K562 (cell line): ENCODE measurements at regions not wholly inside any gene's neighbourhood (a gene's known extent, or its start where the extent isn't known, plus 50 kb on each side); places are given as distances from the start of the nearest gene placed in this dataset.
A peak's percentile ranks its signal among the peaks of the same experiment; 100 is the strongest.

Source experiments
- ASH1L ChIP-seq: fragments of 450-650 bp; IDR thresholded peaks from 2 replicates; pipeline ENCODE4 v1.6.1; 2018; ENCODE audit warnings: borderline replicate concordance, mild to moderate bottlenecking, low read depth; ENCODE audit not compliant: partially characterized antibody
- CREM ChIP-seq: IDR thresholded peaks from 2 replicates; pipeline ENCODE4 v1.6.1; 2014; ENCODE audit warnings: antibody characterized with exemption, low read depth
- HDAC6 ChIP-seq: IDR thresholded peaks from 2 replicates; pipeline ENCODE4 v1.6.1; 2012; ENCODE audit warnings: low read depth, mild to moderate bottlenecking, control low read depth, inconsistent platforms, low read length, moderate library complexity
- KAT2B ChIP-seq: IDR thresholded peaks from one replicate; pipeline ENCODE4 v1.6.1; 2012; ENCODE audit warnings: low read depth, mild to moderate bottlenecking, control low read depth, inconsistent platforms, low read length, moderate library complexity
- NFE2 ChIP-seq: IDR thresholded peaks from 2 replicates; pipeline ENCODE4 v1.6.1; 2014; ENCODE audit warnings: antibody characterized with exemption, low read depth
- NFYB ChIP-seq: IDR thresholded peaks from 2 replicates; pipeline ENCODE4 v1.6.1; 2011; ENCODE audit warnings: mild to moderate bottlenecking, moderate library complexity; ENCODE audit not compliant: insufficient read length; ENCODE audit errors: extremely low read depth
- PCBP1 ChIP-seq: fragments of 200-400 bp; formaldehyde crosslinking; IDR thresholded peaks from 2 replicates; pipeline ENCODE4 v1.6.1; 2018; ENCODE audit warnings: mild to moderate bottlenecking, low read depth, low read length; ENCODE audit not compliant: poor library complexity, severe bottlenecking
- RUNX1 ChIP-seq: sonication (generic); IDR thresholded peaks from 2 replicates; pipeline ENCODE4 v1.6.1; 2016; ENCODE audit warnings: antibody characterized with exemption, low read depth
- SETDB1 ChIP-seq: IDR thresholded peaks from one replicate; pipeline ENCODE4 v1.6.1; 2012; ENCODE audit warnings: low read length, control low read depth, inconsistent platforms
- SREBF1 ChIP-seq: fragments of 150-350 bp; IDR thresholded peaks from 2 replicates; pipeline ENCODE4 v1.6.1; 2014; ENCODE audit warnings: antibody characterized with exemption, low read depth, low read length, borderline replicate concordance
- ZFP36 ChIP-seq: fragments of 150-350 bp; IDR thresholded peaks from 2 replicates; pipeline ENCODE4 v1.6.1; 2018; ENCODE audit warnings: low read length, low read depth; ENCODE audit not compliant: partially characterized antibody
- TF ChIP-seq, protein P1 (sequence below): fragments of 450-650 bp; IDR thresholded peaks from 2 replicates; pipeline ENCODE4 v1.6.1; 2017; ENCODE audit warnings: antibody characterized with exemption, mild to moderate bottlenecking
- TF ChIP-seq, protein P2 (sequence below): fragments of 450-650 bp; IDR thresholded peaks from 2 replicates; pipeline ENCODE4 v1.6.1; 2016; ENCODE audit warnings: low read depth
- TF ChIP-seq, protein P3 (sequence below): fragments of 450-650 bp; formaldehyde crosslinking; IDR thresholded peaks from 2 replicates; pipeline ENCODE4 v1.4.0; 2020; ENCODE audit warnings: mild to moderate bottlenecking, mixed read lengths

DNA sequence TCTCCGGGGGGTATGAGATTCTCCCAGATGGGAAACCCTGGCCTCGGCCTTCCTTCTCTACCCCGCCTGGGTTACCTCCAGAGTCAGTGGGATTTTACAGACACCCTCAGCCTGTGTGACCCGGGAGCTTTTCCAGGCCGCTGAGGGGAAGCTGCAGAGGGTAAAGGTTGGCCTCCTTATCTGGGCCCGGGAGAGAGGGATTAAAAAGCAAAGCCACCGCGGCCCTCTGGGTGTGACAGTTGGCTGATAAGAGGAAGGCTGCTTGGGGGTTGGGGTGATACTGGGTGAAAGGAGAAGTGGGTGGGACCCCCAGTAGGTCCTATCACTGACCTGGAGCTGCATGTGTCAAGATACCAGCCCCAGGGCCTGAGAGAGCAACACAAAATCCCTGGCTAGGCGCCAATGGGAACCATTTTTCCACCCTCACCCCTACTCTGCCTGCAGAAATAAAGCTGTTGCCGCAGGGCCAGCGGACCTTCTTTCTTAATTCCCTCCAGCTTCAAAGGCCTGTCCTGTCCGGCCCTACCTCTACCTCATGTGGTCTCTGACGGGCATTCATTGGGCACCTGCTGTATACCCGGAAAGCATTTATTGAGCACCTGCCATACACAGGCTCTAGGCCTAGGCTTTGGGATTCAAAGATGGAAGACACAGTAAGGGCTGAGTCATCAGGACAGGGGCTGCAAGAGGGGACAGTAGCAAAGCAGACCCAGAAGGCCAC, 77.6 kb upstream of the GSE1 start (continued):
- TF ChIP-seq, protein P1, sequence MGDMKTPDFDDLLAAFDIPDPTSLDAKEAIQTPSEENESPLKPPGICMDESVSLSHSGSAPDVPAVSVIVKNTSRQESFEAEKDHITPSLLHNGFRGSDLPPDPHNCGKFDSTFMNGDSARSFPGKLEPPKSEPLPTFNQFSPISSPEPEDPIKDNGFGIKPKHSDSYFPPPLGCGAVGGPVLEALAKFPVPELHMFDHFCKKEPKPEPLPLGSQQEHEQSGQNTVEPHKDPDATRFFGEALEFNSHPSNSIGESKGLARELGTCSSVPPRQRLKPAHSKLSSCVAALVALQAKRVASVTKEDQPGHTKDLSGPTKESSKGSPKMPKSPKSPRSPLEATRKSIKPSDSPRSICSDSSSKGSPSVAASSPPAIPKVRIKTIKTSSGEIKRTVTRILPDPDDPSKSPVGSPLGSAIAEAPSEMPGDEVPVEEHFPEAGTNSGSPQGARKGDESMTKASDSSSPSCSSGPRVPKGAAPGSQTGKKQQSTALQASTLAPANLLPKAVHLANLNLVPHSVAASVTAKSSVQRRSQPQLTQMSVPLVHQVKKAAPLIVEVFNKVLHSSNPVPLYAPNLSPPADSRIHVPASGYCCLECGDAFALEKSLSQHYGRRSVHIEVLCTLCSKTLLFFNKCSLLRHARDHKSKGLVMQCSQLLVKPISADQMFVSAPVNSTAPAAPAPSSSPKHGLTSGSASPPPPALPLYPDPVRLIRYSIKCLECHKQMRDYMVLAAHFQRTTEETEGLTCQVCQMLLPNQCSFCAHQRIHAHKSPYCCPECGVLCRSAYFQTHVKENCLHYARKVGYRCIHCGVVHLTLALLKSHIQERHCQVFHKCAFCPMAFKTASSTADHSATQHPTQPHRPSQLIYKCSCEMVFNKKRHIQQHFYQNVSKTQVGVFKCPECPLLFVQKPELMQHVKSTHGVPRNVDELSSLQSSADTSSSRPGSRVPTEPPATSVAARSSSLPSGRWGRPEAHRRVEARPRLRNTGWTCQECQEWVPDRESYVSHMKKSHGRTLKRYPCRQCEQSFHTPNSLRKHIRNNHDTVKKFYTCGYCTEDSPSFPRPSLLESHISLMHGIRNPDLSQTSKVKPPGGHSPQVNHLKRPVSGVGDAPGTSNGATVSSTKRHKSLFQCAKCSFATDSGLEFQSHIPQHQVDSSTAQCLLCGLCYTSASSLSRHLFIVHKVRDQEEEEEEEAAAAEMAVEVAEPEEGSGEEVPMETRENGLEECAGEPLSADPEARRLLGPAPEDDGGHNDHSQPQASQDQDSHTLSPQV, result peak; percentile 94
- TF ChIP-seq NFE2, result no peak
- TF ChIP-seq, protein P2, sequence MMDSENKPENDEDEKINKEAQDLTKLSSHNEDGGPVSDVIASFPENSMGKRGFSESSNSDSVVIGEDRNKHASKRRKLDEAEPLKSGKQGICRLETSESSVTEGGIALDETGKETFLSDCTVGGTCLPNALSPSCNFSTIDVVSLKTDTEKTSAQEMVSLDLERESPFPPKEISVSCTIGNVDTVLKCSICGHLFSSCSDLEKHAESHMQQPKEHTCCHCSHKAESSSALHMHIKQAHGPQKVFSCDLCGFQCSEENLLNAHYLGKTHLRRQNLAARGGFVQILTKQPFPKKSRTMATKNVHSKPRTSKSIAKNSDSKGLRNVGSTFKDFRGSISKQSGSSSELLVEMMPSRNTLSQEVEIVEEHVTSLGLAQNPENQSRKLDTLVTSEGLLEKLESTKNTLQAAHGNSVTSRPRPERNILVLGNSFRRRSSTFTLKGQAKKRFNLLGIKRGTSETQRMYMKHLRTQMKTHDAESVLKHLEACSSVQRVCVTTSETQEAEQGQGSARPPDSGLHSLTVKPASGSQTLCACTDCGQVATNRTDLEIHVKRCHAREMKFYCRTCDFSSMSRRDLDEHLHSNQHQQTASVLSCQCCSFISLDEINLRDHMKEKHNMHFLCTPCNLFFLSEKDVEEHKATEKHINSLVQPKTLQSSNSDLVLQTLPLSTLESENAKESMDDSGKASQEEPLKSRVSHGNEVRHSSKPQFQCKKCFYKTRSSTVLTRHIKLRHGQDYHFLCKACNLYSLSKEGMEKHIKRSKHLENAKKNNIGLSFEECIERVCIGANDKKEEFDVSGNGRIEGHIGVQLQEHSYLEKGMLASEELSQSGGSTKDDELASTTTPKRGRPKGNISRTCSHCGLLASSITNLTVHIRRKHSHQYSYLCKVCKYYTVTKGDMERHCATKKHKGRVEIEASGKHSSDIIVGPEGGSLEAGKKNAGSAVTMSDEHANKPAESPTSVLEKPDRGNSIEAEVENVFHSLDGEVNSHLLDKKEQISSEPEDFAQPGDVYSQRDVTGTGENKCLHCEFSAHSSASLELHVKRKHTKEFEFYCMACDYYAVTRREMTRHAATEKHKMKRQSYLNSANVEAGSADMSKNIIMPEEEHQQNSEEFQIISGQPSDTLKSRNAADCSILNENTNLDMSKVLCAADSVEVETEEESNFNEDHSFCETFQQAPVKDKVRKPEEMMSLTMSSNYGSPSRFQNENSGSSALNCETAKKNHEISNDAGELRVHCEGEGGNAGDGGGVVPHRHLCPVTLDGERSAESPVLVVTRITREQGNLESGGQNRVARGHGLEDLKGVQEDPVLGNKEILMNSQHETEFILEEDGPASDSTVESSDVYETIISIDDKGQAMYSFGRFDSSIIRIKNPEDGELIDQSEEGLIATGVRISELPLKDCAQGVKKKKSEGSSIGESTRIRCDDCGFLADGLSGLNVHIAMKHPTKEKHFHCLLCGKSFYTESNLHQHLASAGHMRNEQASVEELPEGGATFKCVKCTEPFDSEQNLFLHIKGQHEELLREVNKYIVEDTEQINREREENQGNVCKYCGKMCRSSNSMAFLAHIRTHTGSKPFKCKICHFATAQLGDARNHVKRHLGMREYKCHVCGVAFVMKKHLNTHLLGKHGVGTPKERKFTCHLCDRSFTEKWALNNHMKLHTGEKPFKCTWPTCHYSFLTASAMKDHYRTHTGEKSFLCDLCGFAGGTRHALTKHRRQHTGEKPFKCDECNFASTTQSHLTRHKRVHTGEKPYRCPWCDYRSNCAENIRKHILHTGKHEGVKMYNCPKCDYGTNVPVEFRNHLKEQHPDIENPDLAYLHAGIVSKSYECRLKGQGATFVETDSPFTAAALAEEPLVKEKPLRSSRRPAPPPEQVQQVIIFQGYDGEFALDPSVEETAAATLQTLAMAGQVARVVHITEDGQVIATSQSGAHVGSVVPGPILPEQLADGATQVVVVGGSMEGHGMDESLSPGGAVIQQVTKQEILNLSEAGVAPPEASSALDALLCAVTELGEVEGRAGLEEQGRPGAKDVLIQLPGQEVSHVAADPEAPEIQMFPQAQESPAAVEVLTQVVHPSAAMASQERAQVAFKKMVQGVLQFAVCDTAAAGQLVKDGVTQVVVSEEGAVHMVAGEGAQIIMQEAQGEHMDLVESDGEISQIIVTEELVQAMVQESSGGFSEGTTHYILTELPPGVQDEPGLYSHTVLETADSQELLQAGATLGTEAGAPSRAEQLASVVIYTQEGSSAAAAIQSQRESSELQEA, result no peak
- TF ChIP-seq RUNX1, result peak; percentile 87; the same call in 1 of the 2 replicates
- peak; percentile 90 for TF ChIP-seq ZFP36
- TF ChIP-seq SREBF1, result no peak
- peak; percentile 6 for TF ChIP-seq NFYB
- peak; percentile 84 for TF ChIP-seq CREM
- TF ChIP-seq ASH1L, result no peak
- TF ChIP-seq, protein P3, sequence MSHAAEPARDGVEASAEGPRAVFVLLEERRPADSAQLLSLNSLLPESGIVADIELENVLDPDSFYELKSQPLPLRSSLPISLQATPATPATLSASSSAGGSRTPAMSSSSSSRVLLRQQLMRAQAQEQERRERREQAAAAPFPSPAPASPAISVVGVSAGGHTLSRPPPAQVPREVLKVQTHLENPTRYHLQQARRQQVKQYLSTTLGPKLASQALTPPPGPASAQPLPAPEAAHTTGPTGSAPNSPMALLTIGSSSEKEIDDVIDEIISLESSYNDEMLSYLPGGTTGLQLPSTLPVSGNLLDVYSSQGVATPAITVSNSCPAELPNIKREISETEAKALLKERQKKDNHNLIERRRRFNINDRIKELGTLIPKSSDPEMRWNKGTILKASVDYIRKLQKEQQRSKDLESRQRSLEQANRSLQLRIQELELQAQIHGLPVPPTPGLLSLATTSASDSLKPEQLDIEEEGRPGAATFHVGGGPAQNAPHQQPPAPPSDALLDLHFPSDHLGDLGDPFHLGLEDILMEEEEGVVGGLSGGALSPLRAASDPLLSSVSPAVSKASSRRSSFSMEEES (CRISPR knock-in tag), result 0 out of 2 replicates have a peak, but pooled peaks have one; percentile 30
- no peak for TF ChIP-seq SETDB1
- TF ChIP-seq KAT2B, result no peak
- TF ChIP-seq HDAC6, result no peak
- no peak for TF ChIP-seq PCBP1
